OCI-LY7 (cell line): ENCODE measurements at regions not wholly inside any gene's neighbourhood (a gene's known extent, or its start where the extent isn't known, plus 50 kb on each side); places are given as distances from the start of the nearest gene placed in this dataset.

Experiments used
- BruUV-seq: library from RNA; stranded (reverse); fragments of 400-500 nt; replicated peaks from 2 replicates; lab custom pipeline; 2021; lab: Mats Ljungman, UMichigan
- CTCF ChIA-PET: fragments of 300-600 bp; sonication (Branson Sonifier 250); formaldehyde crosslinking; loops from one replicate; lab custom pipeline; 2022; ENCODE audit warnings: antibody characterized with exemption; ENCODE audit not compliant: unreplicated experiment; lab: Charles Lee
- POLR2A ChIA-PET: fragments of 300-600 bp; sonication (Branson Sonifier 250); formaldehyde crosslinking; loops from one replicate; lab custom pipeline; 2022; ENCODE audit warnings: antibody characterized with exemption; lab: Charles Lee
- DNase-seq: peaks from one replicate; pipeline ENCODE4 v3.0.0-alpha.2; 2015; ENCODE audit warnings: low spot score
- H2AFZ ChIP-seq: fragments of 200-600 bp; sonication (generic), shearing (Covaris generic); 2 replicates; pipeline ENCODE4 v1.6.1; 2014; ENCODE audit warnings: mild to moderate bottlenecking, antibody characterized with exemption, low read length, moderate library complexity
- H3K27ac ChIP-seq: fragments of 200-600 bp; sonication (generic); 2 replicates; pipeline ENCODE4 v1.5.1; 2014; ENCODE audit warnings: mixed run types, low read depth, mild to moderate bottlenecking, moderate library complexity, low read length, inconsistent platforms; ENCODE audit not compliant: poor library complexity, severe bottlenecking
- H3K36me3 ChIP-seq: fragments of 200-600 bp; sonication (generic); 2 replicates; pipeline ENCODE4 v1.6.1; 2014; ENCODE audit warnings: mild to moderate bottlenecking, antibody characterized with exemption, low read length, moderate library complexity, mixed read lengths; ENCODE audit not compliant: insufficient read depth
- H3K4me1 ChIP-seq: fragments of 200-600 bp; sonication (generic); 2 replicates; pipeline ENCODE4 v1.5.1; 2014; ENCODE audit warnings: mild to moderate bottlenecking, low read length; ENCODE audit not compliant: insufficient read depth, poor library complexity, severe bottlenecking
- H3K4me2 ChIP-seq: fragments of 200-600 bp; sonication (generic); 2 replicates; pipeline ENCODE4 v1.6.1; 2014; ENCODE audit warnings: mild to moderate bottlenecking, low read length
- H3K4me3 ChIP-seq: fragments of 200-600 bp; sonication (generic); 2 replicates; pipeline ENCODE4 v1.5.1; 2014; ENCODE audit warnings: mild to moderate bottlenecking, low read depth, low read length; ENCODE audit not compliant: poor library complexity, severe bottlenecking
- H3K79me2 ChIP-seq: fragments of 200-600 bp; sonication (generic); 2 replicates; pipeline ENCODE4 v1.6.1; 2016; ENCODE audit warnings: low read depth, mild to moderate bottlenecking, low read length, moderate library complexity, mixed read lengths; ENCODE audit not compliant: insufficient read depth
- H3K9me2 ChIP-seq: fragments of 200-600 bp; sonication (generic); 2 replicates; pipeline ENCODE4 v1.6.1; 2016; ENCODE audit warnings: mild to moderate bottlenecking, low read length, mixed read lengths; ENCODE audit not compliant: insufficient read depth
- H3K9me3 ChIP-seq: fragments of 200-600 bp; sonication (generic); 2 replicates; pipeline ENCODE4 v1.6.1; 2014; ENCODE audit warnings: mild to moderate bottlenecking, mixed run types, low read length, mixed read lengths
- H4K20me1 ChIP-seq: fragments of 200-600 bp; sonication (generic); 2 replicates; pipeline ENCODE4 v1.6.1; 2014; ENCODE audit warnings: mild to moderate bottlenecking, antibody characterized with exemption, low read length, moderate library complexity, mixed read lengths; ENCODE audit not compliant: insufficient read depth
- CTCF ChIP-seq: fragments of 200-600 bp; sonication (generic); conservative IDR thresholded peaks from 2 replicates; pipeline ENCODE4 v1.5.1; 2014; ENCODE audit warnings: mild to moderate bottlenecking, antibody characterized with exemption, low read length, moderate library complexity, mixed read lengths
- EZH2phosphoT487 ChIP-seq: fragments of 200-600 bp; sonication (generic); IDR thresholded peaks from 2 replicates; pipeline ENCODE4 v1.6.1; 2018; ENCODE audit warnings: low read depth, borderline replicate concordance, mild to moderate bottlenecking, mixed run types, antibody characterized with exemption, low read length, moderate library complexity, mixed read lengths
- intact Hi-C: fragments of 100-400 bp; cut with micrococcal nuclease; formaldehyde crosslinking; loops from one replicate; pipeline ENCODE4 v1.10.0; 2022; ENCODE audit not compliant: unreplicated experiment

DNA sequence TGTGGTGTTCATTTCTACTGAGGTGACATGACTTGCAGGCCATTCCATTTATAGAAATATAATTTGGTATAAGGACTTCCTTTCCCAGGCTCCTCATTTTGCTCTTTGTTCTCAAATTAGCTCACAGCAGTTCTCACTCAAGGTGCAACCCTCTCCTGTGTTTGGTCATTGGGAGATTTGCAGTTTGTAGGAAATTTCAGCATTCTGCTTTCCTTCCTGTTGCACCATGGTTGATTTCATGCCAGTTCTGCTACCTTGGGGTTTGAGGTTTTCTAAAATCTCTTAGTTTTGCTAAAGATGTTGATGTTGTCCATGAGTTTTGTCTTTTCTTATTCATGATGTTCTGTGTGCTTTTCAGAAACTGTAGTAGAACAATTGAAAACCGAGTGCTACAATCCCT is 65.7 kb upstream of the PROK2 start:
- CTCF ChIA-PET, result no interaction called here
- intact Hi-C loops, result no loop called here
- TF ChIP-seq EZH2phosphoT487, result no peak
- no peak for TF ChIP-seq CTCF

GRCh38 chr3:71849681-71850080 is 64.7 kb upstream of the PROK2 start:
- no peaks in the 10 kb centered on the region for H4K20me1 ChIP-seq
- no peaks in the 10 kb centered on the region for H3K4me1 ChIP-seq
- H3K36me3 ChIP-seq, result no peaks in the 10 kb centered on the region
- H2AFZ ChIP-seq, result no peak overlapping the region
- ChIA-PET POLR2A (no interaction called here), CTCF (no interaction called here)
- H3K79me2 ChIP-seq, result no peaks in the 10 kb centered on the region
- H3K4me3 ChIP-seq, result no peak overlapping the region
- no peaks in the 10 kb centered on the region for H3K9me2 ChIP-seq
- intact Hi-C loops, result no loop called here
- H3K4me2 ChIP-seq, result no peak overlapping the region
- no TSS peak for BruUV-seq
- DNase-seq, result no peak
- no peak overlapping the region for H3K27ac ChIP-seq
- H3K9me3 ChIP-seq, result peaks cover 7% of the 10 kb centered on the region; the same call in 1 of the 2 replicates
- TF ChIP-seq CTCF (no peak), EZH2phosphoT487 (no peak)

More for the DNA sequence above, 65.7 kb upstream of the PROK2 start:
- no peaks in the 10 kb centered on the region for H3K9me2 ChIP-seq
- POLR2A ChIA-PET, result no interaction called here
- no peaks in the 10 kb centered on the region for H3K36me3 ChIP-seq
- peaks cover 7% of the 10 kb centered on the region; the same call in 1 of the 2 replicates for H3K9me3 ChIP-seq
- DNase-seq, result no peak
- H2AFZ ChIP-seq, result no peak overlapping the region
- H3K4me3 ChIP-seq, result no peak overlapping the region
- no TSS peak for BruUV-seq
- no peaks in the 10 kb centered on the region for H4K20me1 ChIP-seq
- H3K4me2 ChIP-seq, result no peak overlapping the region
- H3K27ac ChIP-seq, result no peak overlapping the region
- H3K4me1 ChIP-seq, result no peaks in the 10 kb centered on the region
- no peaks in the 10 kb centered on the region for H3K79me2 ChIP-seq

DNA sequence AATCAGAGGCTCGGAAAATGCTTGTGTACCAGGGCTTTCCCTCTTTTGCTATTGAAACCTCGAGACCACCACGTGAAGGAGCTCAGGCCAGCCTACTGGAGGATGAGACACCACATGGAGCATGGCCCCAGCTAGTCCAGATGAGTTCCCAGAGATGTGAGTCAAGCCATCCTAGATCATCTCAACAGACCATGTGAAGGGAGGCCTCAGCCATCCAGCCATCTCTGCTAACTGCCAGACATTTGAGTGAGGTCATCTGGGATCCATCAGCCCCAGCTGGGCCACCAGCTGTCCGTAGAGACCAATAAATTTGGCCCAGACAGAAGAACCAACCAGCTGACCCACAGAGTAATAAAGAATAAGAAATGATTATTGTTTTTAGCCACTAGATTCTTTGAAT is 62.8 kb upstream of the PROK2 start:
- CTCF ChIA-PET, result no interaction called here
- intact Hi-C loops, result no loop called here

More for the DNA sequence above, 62.8 kb upstream of the PROK2 start:
- BruUV-seq, result no TSS peak
- Histone ChIP-seq H4K20me1 (no peaks in the 10 kb centered on the region), H3K9me2 (no peaks in the 10 kb centered on the region), H2AFZ (no peak overlapping the region), H3K4me2 (no peak overlapping the region), H3K9me3 (peaks cover 7% of the 10 kb centered on the region; the same call in 1 of the 2 replicates), H3K27ac (no peak overlapping the region), H3K79me2 (no peaks in the 10 kb centered on the region), H3K36me3 (no peaks in the 10 kb centered on the region), H3K4me3 (no peak overlapping the region), H3K4me1 (no peaks in the 10 kb centered on the region)
- DNase-seq, result no peak
- POLR2A ChIA-PET, result interaction anchor here (0.9 kb wide), 1 partner anchor 137 kb away, joined by 3 read pairs; no protein-coding TSS in a partner anchor
- TF ChIP-seq CTCF (no peak), EZH2phosphoT487 (no peak)
